HG02759 (cell line): ENCODE measurements at regions not wholly inside any gene's neighbourhood (a gene's known extent, or its start where the extent isn't known, plus 50 kb on each side); places are given as distances from the start of the nearest gene placed in this dataset.

ENCODE experiments used
- ATAC-seq: cut with Tn5 transposase; IDR thresholded peaks from one replicate; pipeline ENCODE4 v1.9.1; 2021; ENCODE audit warnings: mild to moderate bottlenecking, moderate library complexity; ENCODE audit not compliant: unreplicated experiment

- no peak for ATAC-seq
Observed at GRCh38 chr11:21817696-21818095, 375.2 kb upstream of the ANO5 start.

- no peak for ATAC-seq
Observed at GRCh38 chr11:21820176-21820575, 372.7 kb upstream of the ANO5 start.

GRCh38 chr11:21825127-21825526 is 367.8 kb upstream of the ANO5 start:
- no peak for ATAC-seq

- ATAC-seq, result no peak
Observed at GRCh38 chr11:21838427-21838826, 354.5 kb upstream of the ANO5 start.

GRCh38 chr11:21839796-21840195 is 353.1 kb upstream of the ANO5 start:
- ATAC-seq, result no peak

GRCh38 chr11:21861314-21861713 is 331.6 kb upstream of the ANO5 start:
- no peak for ATAC-seq

- no peak for ATAC-seq
Observed at GRCh38 chr11:21865541-21865940, 327.3 kb upstream of the ANO5 start.

GRCh38 chr11:21866781-21867180 is 326.1 kb upstream of the ANO5 start:
- ATAC-seq, result no peak

- ATAC-seq, result no peak
Observed at GRCh38 chr11:21877151-21877550, 315.7 kb upstream of the ANO5 start.

GRCh38 chr11:21883354-21883753 is 309.5 kb upstream of the ANO5 start:
- no peak for ATAC-seq

- ATAC-seq, result no peak
Observed at GRCh38 chr11:21888814-21889213, 304.1 kb upstream of the ANO5 start.

- ATAC-seq, result no peak
Observed at GRCh38 chr11:21892736-21893564, 299.9 kb upstream of the ANO5 start.

- ATAC-seq, result no peak
Observed at GRCh38 chr11:21893565-21893867, 299.4 kb upstream of the ANO5 start.

- ATAC-seq, result no peak
Observed at GRCh38 chr11:21894492-21894891, 298.4 kb upstream of the ANO5 start.

- ATAC-seq, result no peak
Observed at GRCh38 chr11:21895686-21896085, 297.2 kb upstream of the ANO5 start.

- no peak for ATAC-seq
Observed at GRCh38 chr11:21896216-21896615, 296.7 kb upstream of the ANO5 start.

- ATAC-seq, result no peak
Observed at GRCh38 chr11:21896746-21897602, 295.9 kb upstream of the ANO5 start.

GRCh38 chr11:21897752-21898151 is 295.1 kb upstream of the ANO5 start:
- ATAC-seq, result no peak

GRCh38 chr11:21908211-21908610 is 284.7 kb upstream of the ANO5 start:
- no peak for ATAC-seq

GRCh38 chr11:21909145-21909544 is 283.7 kb upstream of the ANO5 start:
- ATAC-seq, result no peak

GRCh38 chr11:21911061-21911460 is 281.8 kb upstream of the ANO5 start:
- no peak for ATAC-seq

GRCh38 chr11:21912285-21912684 is 280.6 kb upstream of the ANO5 start:
- ATAC-seq, result no peak
